Testis (tissue), 2 donors: ENCODE measurements at regions not wholly inside any gene's neighbourhood (a gene's known extent, or its start where the extent isn't known, plus 50 kb on each side); places are given as distances from the start of the nearest gene placed in this dataset.
"Not testable (repeated sequence)": the region's sequence is repeated elsewhere in the genome, so short reads cannot be mapped to it uniquely, and the experiment has no call there.

ENCODE experiments used
- CTCF ChIP-seq, 3 experiments: fragments of 450-650 bp in 2 of 3; fragments of 200-600 bp in 1 of 3; sonication (generic) in 1 of 3; IDR thresholded peaks; one replicate each; pipeline ENCODE4 v1.5.1; 2016 to 2019; ENCODE audit warnings: antibody characterized with exemption in 3 of 3, mild to moderate bottlenecking in 2 of 3, moderate library complexity in 1 of 3
- POLR2A ChIP-seq: fragments of 450-650 bp; IDR thresholded peaks from one replicate; pipeline ENCODE4 v1.6.1; 2017; ENCODE audit warnings: antibody characterized with exemption, mild to moderate bottlenecking, moderate library complexity

- TF ChIP-seq CTCF (IDR thresholded peaks at IDR 0.05); POLR2A: not testable (repeated sequence)
Observed at GRCh38 chr16:10290467-10291105, 95.3 kb upstream of the ATF7IP2 start.
